Adrenal gland (tissue), 9 donors: ENCODE measurements at regions not wholly inside any gene's neighbourhood (a gene's known extent, or its start where the extent isn't known, plus 50 kb on each side); places are given as distances from the start of the nearest gene placed in this dataset.

ENCODE experiments used
- DNase-seq, 7 donors: peaks; one replicate each; pipeline ENCODE4 v3.0.0-alpha.2; 2019 to 2020
- H3K27ac ChIP-seq, 5 donors: fragments of 200-600 bp; sonication (generic) in 4 of 5; 1 replicate in 3 of 5; 2 replicates in 2 of 5; pipeline versions ENCODE4 v1.5.1 to v1.8.0; 2016 to 2020; ENCODE audit warnings: mild to moderate bottlenecking in 1 of 5
- H3K27me3 ChIP-seq: fragments of 200-600 bp; 2 replicates; pipeline ENCODE4 v1.8.0; 2021
- H3K36me3 ChIP-seq, 2 donors: fragments of 200-600 bp; replicated peaks in 1 of 2; 1 replicate in 1 of 2; 2 replicates in 1 of 2; pipeline versions ENCODE4 v1.5.1 to v1.8.0; 2018 to 2022
- H3K4me1 ChIP-seq, 2 donors: fragments of 200-600 bp; replicated peaks in 1 of 2; 1 replicate in 1 of 2; 2 replicates in 1 of 2; pipeline versions ENCODE4 v1.5.1 to v1.8.0; 2018 to 2021
- H3K4me3 ChIP-seq, 4 donors: fragments of 200-600 bp; sonication (generic) in 3 of 4; one replicate each; pipeline ENCODE4 v1.5.1; 2016 to 2018
- H3K9me3 ChIP-seq, 3 donors: fragments of 200-600 bp; sonication (generic) in 1 of 3; replicated peaks in 1 of 3; 1 replicate in 2 of 3; 2 replicates in 1 of 3; pipeline versions ENCODE4 v1.5.1 to v1.8.0; 2016 to 2021
- CTCF ChIP-seq, 6 experiments: fragments of 450-650 bp in 4 of 6; fragments of 200-600 bp in 2 of 6; sonication (generic) in 1 of 6; IDR thresholded peaks; 1 replicate in 5 of 6; 2 replicates in 1 of 6; pipeline versions ENCODE4 v1.5.1 to v1.8.0; 2016 to 2021; ENCODE audit warnings: antibody characterized with exemption in 6 of 6, mild to moderate bottlenecking in 2 of 6, moderate library complexity in 1 of 6
- POLR2A ChIP-seq, 2 donors: fragments of 450-650 bp; IDR thresholded peaks; one replicate each; pipeline ENCODE4 v1.6.1; 2017; ENCODE audit warnings: antibody characterized with exemption in 2 of 2, mild to moderate bottlenecking in 2 of 2, moderate library complexity in 1 of 2
- whole genome bisulfite sequencing, 4 donors: extraction: QIAGEN DNeasy Blood & Tissue Kit in 2 of 4; methylation state at CpG; one replicate each; pipeline versions ENCODE4 v1.1.5 to v1.1.7; 2013 to 2017; 5-methylcytosine and 5-hydroxymethylcytosine counted together
- intact Hi-C, 2 donors: fragments of 100-400 bp; cut with DNase I; formaldehyde crosslinking; loops; one replicate each; pipeline versions ENCODE4 v1.14.1 to v1.15.0; 2022 to 2023
- donor health status: healthy with polysubstance abuse.
- donor health status: Bipolar disorder and iron deficiency.
- donor health status: DM: yes; HTN: yes; CAD: no.
- donor health status: DM: no; HTN: no; CAD: no.
- donor health status: DM: no; HTN: no; CAD: no.

- TF ChIP-seq CTCF (IDR thresholded peaks at IDR 0.05): no peak
- TF ChIP-seq POLR2A (IDR thresholded peaks at IDR 0.05): no peak
- Histone ChIP-seq H3K9me3 (no peaks in the 10 kb centered on the region), H3K27ac (no peak overlapping the region), H3K27me3 (no peaks in the 10 kb centered on the region), H3K4me1 (no peaks in the 10 kb centered on the region), H3K36me3 (no peaks in the 10 kb centered on the region), H3K4me3 (no peak overlapping the region)
- intact Hi-C loops: no loop called here
- no peak for DNase-seq
- WGBS, 4 donors: 67 to 83% (median 71%) methylated on average over 1 of the region's 1 CpG
Measured at GRCh38 chr16:5537347-5537746, 439.8 kb upstream of the EEF2KMT start.

GRCh38 chr16:5533321-5533888 is 435.8 kb upstream of the EEF2KMT start:
- no peak for DNase-seq
- intact Hi-C loops: no loop called here
- no peaks in the 10 kb centered on the region for H3K9me3 ChIP-seq
- H3K27me3 ChIP-seq: no peaks in the 10 kb centered on the region
- H3K4me1 ChIP-seq: no peaks in the 10 kb centered on the region
- H3K4me3 ChIP-seq: no peak overlapping the region
- no peak overlapping the region for H3K27ac ChIP-seq
- TF ChIP-seq CTCF (IDR thresholded peaks at IDR 0.05) (no peak), POLR2A (IDR thresholded peaks at IDR 0.05) (no peak)
- H3K36me3 ChIP-seq: no peaks in the 10 kb centered on the region
- WGBS, 4 donors: 18 to 39% (median 25%) methylated on average over 3 of the region's 3 CpGs

GRCh38 chr16:5527817-5528216 is 430.2 kb upstream of the EEF2KMT start:
- no peaks in the 10 kb centered on the region for H3K9me3 ChIP-seq
- no peak overlapping the region for H3K27ac ChIP-seq
- no peaks in the 10 kb centered on the region for H3K27me3 ChIP-seq
- intact Hi-C loops: no loop called here
- H3K4me1 ChIP-seq: no peaks in the 10 kb centered on the region
- no peaks in the 10 kb centered on the region for H3K36me3 ChIP-seq
- H3K4me3 ChIP-seq: no peak overlapping the region
- no peak for TF ChIP-seq CTCF (IDR thresholded peaks at IDR 0.05)
- no peak for TF ChIP-seq POLR2A (IDR thresholded peaks at IDR 0.05)
- DNase-seq: no peak
- 73 to 79% (median 77%) methylated on average over 5 of the region's 5 CpGs for WGBS, 4 donors

- no peaks in the 10 kb centered on the region for H3K36me3 ChIP-seq
- H3K27ac ChIP-seq: no peak overlapping the region
- H3K9me3 ChIP-seq: no peaks in the 10 kb centered on the region
- no peaks in the 10 kb centered on the region for H3K4me1 ChIP-seq
- no peak for DNase-seq
- TF ChIP-seq CTCF (IDR thresholded peaks at IDR 0.05) (no peak), POLR2A (IDR thresholded peaks at IDR 0.05) (no peak)
- 71 to 84% (median 73%) methylated on average over 8 of the region's 8 CpGs for WGBS, 4 donors
- no peak overlapping the region for H3K4me3 ChIP-seq
- intact Hi-C loops: no loop called here
- no peaks in the 10 kb centered on the region for H3K27me3 ChIP-seq
Measured at GRCh38 chr16:5526826-5527225, 429.2 kb upstream of the EEF2KMT start.
